ENCODE measurements at regions not wholly inside any gene's neighbourhood (a gene's known extent, or its start where the extent isn't known, plus 50 kb on each side); places are given as distances from the start of the nearest gene placed in this dataset.

- Histone ChIP-seq H3K4me3 (ENCODE audit: control insufficient read depth in 1 of 7, extremely low read depth in 1 of 7, insufficient read depth in 4 of 7, low read depth in 2 of 7, low read length in 6 of 7) (no peak overlapping the region), H3K27me3 (replicated peaks in 2 of 5; ENCODE audit: control insufficient read depth in 4 of 5, insufficient read depth in 5 of 5, low read length in 4 of 5) (no peaks in the 10 kb centered on the region), H3K36me3 (ENCODE audit: control insufficient read depth in 4 of 4, insufficient read depth in 4 of 4, low read length in 3 of 4) (no peaks in the 10 kb centered on the region), H3K4me1 (ENCODE audit: control extremely low read depth in 1 of 4, control insufficient read depth in 4 of 4, insufficient read depth in 4 of 4, low read length in 3 of 4) (no peaks in the 10 kb centered on the region), H3K27ac (ENCODE audit: insufficient read depth in 1 of 2, low read depth in 1 of 2, low read length in 2 of 2, poor library complexity in 1 of 2, severe bottlenecking in 2 of 2) (no peak overlapping the region), H3K9me3 (ENCODE audit: control extremely low read depth in 1 of 5, control insufficient read depth in 4 of 5, insufficient read depth in 2 of 5, low read depth in 1 of 5, low read length in 4 of 5) (no peaks in the 10 kb centered on the region)
- ChIA-PET POLR2A (no interaction called here), CTCF (no interaction called here)
- 100% methylated on average over 3 of the region's 8 CpGs for WGBS (ENCODE audit: insufficient coverage)
- DNase-seq, result no peak
These were observed 90.8 kb upstream of the RAB4A start for GRCh38 chr1:229180161-229180560.

DNA sequence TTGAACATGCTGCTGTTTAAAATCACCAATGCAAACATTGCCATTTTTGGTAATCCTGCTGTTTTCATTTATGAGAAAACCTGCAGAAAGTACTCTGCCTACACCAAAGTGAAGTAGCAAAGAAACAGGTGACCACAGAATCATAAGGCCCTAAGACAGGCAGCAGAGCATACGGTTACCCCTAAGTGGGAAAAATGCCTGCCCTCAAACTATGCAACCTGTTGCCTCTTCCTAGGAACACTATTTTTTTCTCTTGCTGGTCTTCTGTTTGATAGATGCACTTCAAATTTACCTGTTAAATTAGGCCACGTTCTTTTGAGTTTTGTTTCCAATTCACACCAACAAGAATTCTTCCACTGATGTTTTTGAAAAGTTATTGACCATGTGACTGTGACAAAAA, 89.5 kb upstream of the RAB4A start:
- Histone ChIP-seq H3K27ac (ENCODE audit: insufficient read depth in 1 of 2, low read depth in 1 of 2, low read length in 2 of 2, poor library complexity in 1 of 2, severe bottlenecking in 2 of 2) (no peak overlapping the region), H3K4me1 (ENCODE audit: control extremely low read depth in 1 of 4, control insufficient read depth in 4 of 4, insufficient read depth in 4 of 4, low read length in 3 of 4) (no peaks in the 10 kb centered on the region), H3K9me3 (ENCODE audit: control extremely low read depth in 1 of 5, control insufficient read depth in 4 of 5, insufficient read depth in 2 of 5, low read depth in 1 of 5, low read length in 4 of 5) (no peaks in the 10 kb centered on the region), H3K27me3 (replicated peaks in 2 of 5; ENCODE audit: control insufficient read depth in 4 of 5, insufficient read depth in 5 of 5, low read length in 4 of 5) (no peaks in the 10 kb centered on the region), H3K36me3 (ENCODE audit: control insufficient read depth in 4 of 4, insufficient read depth in 4 of 4, low read length in 3 of 4) (no peaks in the 10 kb centered on the region), H3K4me3 (ENCODE audit: control insufficient read depth in 1 of 7, extremely low read depth in 1 of 7, insufficient read depth in 4 of 7, low read depth in 2 of 7, low read length in 6 of 7) (no peak overlapping the region)
- ChIA-PET CTCF (no interaction called here), POLR2A (no interaction called here)
- WGBS (ENCODE audit: insufficient coverage), result 86% methylated on average over 1 of the region's 2 CpGs
- no peak for DNase-seq

DNA sequence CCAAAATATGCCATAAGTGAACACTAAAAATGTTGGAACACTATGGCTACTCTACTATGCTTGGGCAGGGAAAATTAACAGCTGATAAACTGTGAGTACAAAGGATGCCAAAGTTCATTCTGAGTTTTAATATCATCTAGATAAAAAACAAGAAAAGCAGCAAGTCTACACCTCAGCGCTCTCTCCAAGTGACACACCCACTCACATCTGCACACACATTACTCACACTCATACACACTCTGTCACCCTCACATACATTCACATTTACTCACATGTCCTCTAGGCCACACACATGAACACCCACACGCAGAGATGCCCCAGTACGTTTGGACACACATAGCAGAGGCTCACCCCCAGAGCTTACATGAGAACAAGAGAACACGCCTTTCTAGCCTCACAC, 87.3 kb upstream of the RAB4A start:
- WGBS (ENCODE audit: insufficient coverage), result 97% methylated on average over 4 of the region's 4 CpGs
- Histone ChIP-seq H3K27me3 (replicated peaks in 2 of 5; ENCODE audit: control insufficient read depth in 4 of 5, insufficient read depth in 5 of 5, low read length in 4 of 5) (no peaks in the 10 kb centered on the region), H3K27ac (ENCODE audit: insufficient read depth in 1 of 2, low read depth in 1 of 2, low read length in 2 of 2, poor library complexity in 1 of 2, severe bottlenecking in 2 of 2) (no peak overlapping the region), H3K4me1 (ENCODE audit: control extremely low read depth in 1 of 4, control insufficient read depth in 4 of 4, insufficient read depth in 4 of 4, low read length in 3 of 4) (no peaks in the 10 kb centered on the region), H3K36me3 (ENCODE audit: control insufficient read depth in 4 of 4, insufficient read depth in 4 of 4, low read length in 3 of 4) (no peaks in the 10 kb centered on the region), H3K9me3 (ENCODE audit: control extremely low read depth in 1 of 5, control insufficient read depth in 4 of 5, insufficient read depth in 2 of 5, low read depth in 1 of 5, low read length in 4 of 5) (no peaks in the 10 kb centered on the region), H3K4me3 (ENCODE audit: control insufficient read depth in 1 of 7, extremely low read depth in 1 of 7, insufficient read depth in 4 of 7, low read depth in 2 of 7, low read length in 6 of 7) (no peak overlapping the region)
- POLR2A ChIA-PET, result interaction anchor here (0.5 to 0.6 kb wide), 2 partner anchors 345 to 384 kb away, joined by 4 to 5 read pairs; no protein-coding TSS in a partner anchor
- CTCF ChIA-PET, result interaction anchor here (1.2 to 1.4 kb wide), 2 partner anchors 10 to 72 kb away, joined by 4 to 6 read pairs; no protein-coding TSS in a partner anchor
- DNase-seq, result no peak

DNA sequence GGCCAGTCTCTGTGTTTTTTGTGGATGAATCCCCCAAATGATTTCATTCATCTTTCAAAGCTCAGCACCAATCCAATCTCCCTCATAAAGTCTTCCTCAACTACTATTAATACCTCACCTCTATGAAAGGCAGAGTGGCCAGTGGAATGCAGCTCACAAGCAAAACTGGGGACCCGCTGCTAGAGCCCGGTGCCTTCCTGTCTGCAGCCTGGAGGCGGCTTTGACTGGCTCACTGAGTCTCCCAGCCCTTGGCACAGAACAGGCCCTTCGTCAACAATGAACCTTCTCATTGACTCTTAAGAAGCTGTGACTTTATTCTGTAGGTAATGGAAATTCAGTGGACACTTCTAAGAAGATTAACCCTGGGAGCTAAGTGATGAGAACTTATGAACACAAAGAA, 86.8 kb upstream of the RAB4A start:
- CTCF ChIA-PET, result interaction anchor here (0.8 to 1.4 kb wide), 2 partner anchors 14 to 71 kb away, joined by 3 to 4 read pairs; no protein-coding TSS in a partner anchor
- Histone ChIP-seq H3K27ac (ENCODE audit: insufficient read depth in 1 of 2, low read depth in 1 of 2, low read length in 2 of 2, poor library complexity in 1 of 2, severe bottlenecking in 2 of 2) (no peak overlapping the region), H3K36me3 (ENCODE audit: control insufficient read depth in 4 of 4, insufficient read depth in 4 of 4, low read length in 3 of 4) (no peaks in the 10 kb centered on the region), H3K4me3 (ENCODE audit: control insufficient read depth in 1 of 7, extremely low read depth in 1 of 7, insufficient read depth in 4 of 7, low read depth in 2 of 7, low read length in 6 of 7) (no peak overlapping the region), H3K4me1 (ENCODE audit: control extremely low read depth in 1 of 4, control insufficient read depth in 4 of 4, insufficient read depth in 4 of 4, low read length in 3 of 4) (no peaks in the 10 kb centered on the region), H3K27me3 (replicated peaks in 2 of 5; ENCODE audit: control insufficient read depth in 4 of 5, insufficient read depth in 5 of 5, low read length in 4 of 5) (no peaks in the 10 kb centered on the region), H3K9me3 (ENCODE audit: control extremely low read depth in 1 of 5, control insufficient read depth in 4 of 5, insufficient read depth in 2 of 5, low read depth in 1 of 5, low read length in 4 of 5) (no peaks in the 10 kb centered on the region)
- POLR2A ChIA-PET, result interaction anchor here (0.6 kb wide), 1 partner anchor 385 kb away, joined by 4 read pairs; no protein-coding TSS in a partner anchor
- 100% methylated on average over 2 of the region's 4 CpGs for WGBS (ENCODE audit: insufficient coverage)
- no peak for DNase-seq

- Histone ChIP-seq H3K4me1 (ENCODE audit: control extremely low read depth in 1 of 4, control insufficient read depth in 4 of 4, insufficient read depth in 4 of 4, low read length in 3 of 4) (no peaks in the 10 kb centered on the region), H3K36me3 (ENCODE audit: control insufficient read depth in 4 of 4, insufficient read depth in 4 of 4, low read length in 3 of 4) (no peaks in the 10 kb centered on the region), H3K27ac (ENCODE audit: insufficient read depth in 1 of 2, low read depth in 1 of 2, low read length in 2 of 2, poor library complexity in 1 of 2, severe bottlenecking in 2 of 2) (no peak overlapping the region), H3K9me3 (ENCODE audit: control extremely low read depth in 1 of 5, control insufficient read depth in 4 of 5, insufficient read depth in 2 of 5, low read depth in 1 of 5, low read length in 4 of 5) (no peaks in the 10 kb centered on the region), H3K27me3 (replicated peaks in 2 of 5; ENCODE audit: control insufficient read depth in 4 of 5, insufficient read depth in 5 of 5, low read length in 4 of 5) (no peaks in the 10 kb centered on the region), H3K4me3 (ENCODE audit: control insufficient read depth in 1 of 7, extremely low read depth in 1 of 7, insufficient read depth in 4 of 7, low read depth in 2 of 7, low read length in 6 of 7) (no peak overlapping the region)
- 100% methylated on average over 4 of the region's 4 CpGs for WGBS (ENCODE audit: insufficient coverage)
- ChIA-PET POLR2A (no interaction called here), CTCF (interaction anchor here (0.6 to 1.2 kb wide), 2 partner anchors 11 to 333 kb away, joined by 3 read pairs; no protein-coding TSS in a partner anchor)
- no peak for DNase-seq
These were observed 84.9 kb upstream of the RAB4A start for GRCh38 chr1:229185963-229186362.

DNA sequence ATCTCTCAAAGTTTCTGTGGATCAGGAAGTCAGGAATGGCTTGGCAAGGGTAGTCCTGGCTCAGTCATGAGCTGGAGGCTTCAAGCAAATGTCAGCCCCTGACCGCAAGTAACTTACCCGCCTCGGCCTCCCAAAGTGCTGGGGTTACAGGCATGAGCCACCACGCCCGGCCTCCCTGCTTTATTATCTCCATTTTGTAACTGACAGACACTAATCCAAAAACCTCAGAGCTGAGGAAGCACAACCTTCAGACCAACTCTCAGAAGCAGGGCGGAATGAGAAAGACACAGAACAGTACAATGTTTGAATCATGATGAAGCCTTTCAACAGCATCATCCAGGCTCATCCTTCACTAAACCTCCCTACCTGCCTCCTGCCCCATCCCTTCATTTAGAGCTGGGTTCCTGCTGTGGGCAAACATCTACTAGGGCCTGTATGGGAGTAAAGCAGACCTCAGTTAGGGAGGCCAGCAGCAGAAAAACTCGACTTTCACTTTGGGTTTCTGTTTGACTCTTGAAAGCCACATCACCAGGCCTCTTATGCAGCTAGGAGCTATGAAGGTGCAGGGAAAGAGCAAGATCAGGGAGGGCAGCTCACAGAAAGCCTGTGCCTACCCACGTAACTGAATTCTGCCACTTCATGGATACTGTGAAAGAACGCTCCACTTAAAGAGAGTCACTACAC, 84.4 kb upstream of the RAB4A start:
- no peak for DNase-seq
- POLR2A ChIA-PET, result no interaction called here

DNA sequence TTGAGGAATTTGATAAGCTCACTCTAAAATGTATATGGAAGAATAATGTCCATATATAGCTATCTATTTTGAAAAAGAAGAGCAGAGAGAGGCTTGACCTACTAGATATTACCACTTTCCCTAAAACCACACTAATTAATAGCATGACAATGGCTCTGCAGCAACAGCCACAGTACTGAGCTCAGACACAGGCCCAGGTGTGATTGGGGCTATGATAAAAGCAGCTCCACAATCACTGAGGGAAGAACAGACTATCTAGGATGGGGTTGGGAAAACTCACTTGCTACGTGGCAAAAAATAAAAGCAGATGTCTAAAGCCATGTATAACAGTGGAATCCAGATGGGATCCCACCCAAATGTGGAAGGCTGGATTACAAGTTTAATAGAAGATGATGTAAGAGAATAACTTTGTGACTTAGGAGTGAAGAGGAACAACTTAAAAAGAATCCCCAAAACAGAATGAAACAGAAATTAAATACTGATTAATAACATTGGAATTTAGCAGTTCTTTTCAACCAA, 80.8 kb upstream of the RAB4A start:
- DNase-seq, result no peak
- WGBS (ENCODE audit: insufficient coverage), result 100% methylated on average over 1 of the region's 1 CpG
- CTCF ChIA-PET, result no interaction called here
- H3K27ac ChIP-seq (ENCODE audit: insufficient read depth in 1 of 2, low read depth in 1 of 2, low read length in 2 of 2, poor library complexity in 1 of 2, severe bottlenecking in 2 of 2), result no peak overlapping the region
- no peaks in the 10 kb centered on the region for H3K9me3 ChIP-seq (ENCODE audit: control extremely low read depth in 1 of 5, control insufficient read depth in 4 of 5, insufficient read depth in 2 of 5, low read depth in 1 of 5, low read length in 4 of 5)
- POLR2A ChIA-PET, result no interaction called here
- H3K4me3 ChIP-seq (ENCODE audit: control insufficient read depth in 1 of 7, extremely low read depth in 1 of 7, insufficient read depth in 4 of 7, low read depth in 2 of 7, low read length in 6 of 7), result no peak overlapping the region
- H3K27me3 ChIP-seq (replicated peaks in 2 of 5; ENCODE audit: control insufficient read depth in 4 of 5, insufficient read depth in 5 of 5, low read length in 4 of 5), result no peaks in the 10 kb centered on the region
- H3K36me3 ChIP-seq (ENCODE audit: control insufficient read depth in 4 of 4, insufficient read depth in 4 of 4, low read length in 3 of 4), result no peaks in the 10 kb centered on the region
- no peaks in the 10 kb centered on the region for H3K4me1 ChIP-seq (ENCODE audit: control extremely low read depth in 1 of 4, control insufficient read depth in 4 of 4, insufficient read depth in 4 of 4, low read length in 3 of 4)

More for the DNA sequence above, 84.4 kb upstream of the RAB4A start:
- no peak overlapping the region for H3K27ac ChIP-seq (ENCODE audit: insufficient read depth in 1 of 2, low read depth in 1 of 2, low read length in 2 of 2, poor library complexity in 1 of 2, severe bottlenecking in 2 of 2)
- no peaks in the 10 kb centered on the region for H3K36me3 ChIP-seq (ENCODE audit: control insufficient read depth in 4 of 4, insufficient read depth in 4 of 4, low read length in 3 of 4)
- H3K4me1 ChIP-seq (ENCODE audit: control extremely low read depth in 1 of 4, control insufficient read depth in 4 of 4, insufficient read depth in 4 of 4, low read length in 3 of 4), result no peaks in the 10 kb centered on the region
- no peaks in the 10 kb centered on the region for H3K27me3 ChIP-seq (replicated peaks in 2 of 5; ENCODE audit: control insufficient read depth in 4 of 5, insufficient read depth in 5 of 5, low read length in 4 of 5)
- H3K9me3 ChIP-seq (ENCODE audit: control extremely low read depth in 1 of 5, control insufficient read depth in 4 of 5, insufficient read depth in 2 of 5, low read depth in 1 of 5, low read length in 4 of 5), result no peaks in the 10 kb centered on the region
- CTCF ChIA-PET, result interaction anchor here (0.6 kb wide), 1 partner anchor 334 kb away, joined by 3 read pairs; no protein-coding TSS in a partner anchor
- 94% methylated on average over 6 of the region's 9 CpGs for WGBS (ENCODE audit: insufficient coverage)
- no peak overlapping the region for H3K4me3 ChIP-seq (ENCODE audit: control insufficient read depth in 1 of 7, extremely low read depth in 1 of 7, insufficient read depth in 4 of 7, low read depth in 2 of 7, low read length in 6 of 7)
